ENCODE measurements at regions not wholly inside any gene's neighbourhood (a gene's known extent, or its start where the extent isn't known, plus 50 kb on each side); places are given as distances from the start of the nearest gene placed in this dataset.

GRCh38 chr5:2581418-2581817, 170.1 kb downstream of the IRX2 start:
- intact Hi-C loops (cut with DNase I) = no loop called here
- DNase-seq (ENCODE audit: missing footprints) = no peak

GRCh38 chr5:2579126-2579525, 172.4 kb downstream of the IRX2 start:
- intact Hi-C loops (cut with DNase I) = no loop called here
- DNase-seq (ENCODE audit: missing footprints) (no peak), ATAC-seq (no peak)

More at GRCh38 chr5:2581418-2581817, 170.1 kb downstream of the IRX2 start:
- ATAC-seq = no peak

GRCh38 chr5:2577312-2578036, 174.0 kb downstream of the IRX2 start:
- DNase-seq (ENCODE audit: missing footprints) (no peak), ATAC-seq (no peak)
- intact Hi-C loops (cut with DNase I) = no loop called here

GRCh38 chr5:2576823-2577222, 174.7 kb downstream of the IRX2 start:
- DNase-seq (ENCODE audit: missing footprints) (no peak), ATAC-seq (no peak)
- intact Hi-C loops (cut with DNase I) = no loop called here

GRCh38 chr5:2575871-2576270, 175.6 kb downstream of the IRX2 start:
- intact Hi-C loops (cut with DNase I) = no loop called here
- ATAC-seq = no peak
- DNase-seq (ENCODE audit: missing footprints) = no peak

GRCh38 chr5:2575292-2575691, 176.2 kb downstream of the IRX2 start:
- intact Hi-C loops (cut with DNase I) = no loop called here
- DNase-seq (ENCODE audit: missing footprints) (no peak), ATAC-seq (no peak)

- no peak for ATAC-seq
- intact Hi-C loops (cut with DNase I) = no loop called here
- DNase-seq (ENCODE audit: missing footprints) = no peak
Measured at GRCh38 chr5:2574155-2574554, 177.3 kb downstream of the IRX2 start.

- DNase-seq (ENCODE audit: missing footprints) = no peak
- intact Hi-C loops (cut with DNase I) = no loop called here
Measured at GRCh38 chr5:2570586-2570985, 180.9 kb downstream of the IRX2 start.

GRCh38 chr5:2569774-2570542, 181.5 kb downstream of the IRX2 start:
- ATAC-seq (no peak), DNase-seq (ENCODE audit: missing footprints) (no peak)
- intact Hi-C loops (cut with DNase I) = no loop called here

More at GRCh38 chr5:2570586-2570985, 180.9 kb downstream of the IRX2 start:
- ATAC-seq = no peak

GRCh38 chr5:2569176-2569575, 182.3 kb downstream of the IRX2 start:
- intact Hi-C loops (cut with DNase I) = no loop called here

GRCh38 chr5:2566284-2566683, 185.2 kb downstream of the IRX2 start:
- DNase-seq (ENCODE audit: missing footprints) (no peak), ATAC-seq (no peak)
- intact Hi-C loops (cut with DNase I) = no loop called here

More at GRCh38 chr5:2569176-2569575, 182.3 kb downstream of the IRX2 start:
- no peak for DNase-seq (ENCODE audit: missing footprints)
- no peak for ATAC-seq

GRCh38 chr5:2565147-2565546, 186.3 kb downstream of the IRX2 start:
- ATAC-seq (no peak), DNase-seq (ENCODE audit: missing footprints) (no peak)
- intact Hi-C loops (cut with DNase I) = no loop called here

- DNase-seq (ENCODE audit: missing footprints) (no peak), ATAC-seq (no peak)
- intact Hi-C loops (cut with DNase I) = no loop called here
Measured at GRCh38 chr5:2563046-2563445, 188.4 kb downstream of the IRX2 start.

GRCh38 chr5:2562036-2562435, 189.4 kb downstream of the IRX2 start:
- ATAC-seq = no peak
- no peak for DNase-seq (ENCODE audit: missing footprints)
- intact Hi-C loops (cut with DNase I) = no loop called here

GRCh38 chr5:2560435-2560834, 191.0 kb downstream of the IRX2 start:
- DNase-seq (ENCODE audit: missing footprints) (no peak), ATAC-seq (no peak)
- intact Hi-C loops (cut with DNase I) = no loop called here

GRCh38 chr5:2557435-2557834, 194.0 kb downstream of the IRX2 start:
- intact Hi-C loops (cut with DNase I) = no loop called here
- no peak for DNase-seq (ENCODE audit: missing footprints)
- ATAC-seq = no peak

- intact Hi-C loops (cut with DNase I) = no loop called here
- DNase-seq (ENCODE audit: missing footprints) = no peak
- no peak for ATAC-seq
Measured at GRCh38 chr5:2556375-2556966, 195.0 kb downstream of the IRX2 start.

GRCh38 chr5:2553611-2554010, 197.9 kb downstream of the IRX2 start:
- no peak for ATAC-seq
- intact Hi-C loops (cut with DNase I) = no loop called here
- DNase-seq (ENCODE audit: missing footprints) = no peak

GRCh38 chr5:2550509-2550908, 201.0 kb downstream of the IRX2 start:
- no peak for DNase-seq (ENCODE audit: missing footprints)
- intact Hi-C loops (cut with DNase I) = no loop called here
- ATAC-seq = no peak

GRCh38 chr5:2549900-2550299, 201.6 kb downstream of the IRX2 start:
- DNase-seq (ENCODE audit: missing footprints) = no peak
- no peak for ATAC-seq
- intact Hi-C loops (cut with DNase I) = no loop called here

Measured in Right ventricle myocardium inferior (tissue), 1 donor.